ENCODE measurements at regions not wholly inside any gene's neighbourhood (a gene's known extent, or its start where the extent isn't known, plus 50 kb on each side); places are given as distances from the start of the nearest gene placed in this dataset.
"Not testable (repeated sequence)": the region's sequence is repeated elsewhere in the genome, so short reads cannot be mapped to it uniquely, and the experiment has no call there.

- no peak for DNase-seq (ENCODE audit: low read depth, low spot score)
- in situ Hi-C loops (cut with HindIII; ENCODE audit: low pct_unique_long_range_greater_than_20kb, low sequenced_read_pairs) = no loop called here
Measured at GRCh38 chr18:76621226-76621625, 126.2 kb upstream of the ZNF516 start.

DNA sequence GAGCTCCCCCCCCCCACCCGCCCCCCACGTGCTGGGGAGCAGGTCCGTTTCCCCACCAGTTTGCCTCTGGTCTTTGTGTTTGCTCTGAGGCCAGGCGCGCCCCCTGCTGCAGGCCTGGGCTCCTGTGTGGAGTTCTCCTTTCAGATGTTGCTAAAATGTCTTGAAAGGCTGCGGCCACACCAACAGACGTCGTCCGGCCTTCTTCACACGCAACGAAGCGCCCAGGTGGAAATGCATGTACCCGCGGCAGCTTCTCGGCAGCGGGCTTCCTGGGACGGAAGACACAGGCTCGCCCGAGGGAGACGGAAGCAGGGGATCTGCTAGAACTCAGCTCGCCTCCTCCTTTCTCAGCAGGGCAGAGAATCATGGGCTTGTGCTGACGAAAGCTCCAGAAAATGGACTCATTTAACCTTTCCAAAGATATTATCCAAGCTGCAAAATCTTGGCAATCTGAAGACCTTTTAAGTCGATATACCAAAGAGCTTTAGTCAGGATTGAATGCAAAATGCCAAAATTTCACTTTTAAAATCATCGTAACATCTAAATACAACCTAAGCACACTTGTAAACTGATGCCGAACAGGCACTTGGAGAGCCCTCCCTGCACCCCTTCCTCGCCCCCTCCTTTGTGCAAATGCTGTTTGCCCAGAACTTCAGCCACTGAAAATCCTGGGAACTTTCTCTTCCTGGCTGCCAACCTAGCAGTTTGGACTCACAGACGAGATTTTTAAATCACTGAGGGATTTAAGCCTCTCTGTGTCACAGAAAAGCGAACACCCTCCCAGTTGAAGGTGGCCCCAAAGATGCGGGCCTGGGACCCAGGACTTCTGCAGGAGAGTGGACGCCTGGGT lies 125.5 kb upstream of the ZNF516 start:
- no peak for DNase-seq (ENCODE audit: low read depth, low spot score)
- in situ Hi-C loops (cut with HindIII; ENCODE audit: low pct_unique_long_range_greater_than_20kb, low sequenced_read_pairs) = no loop called here

- no peak for DNase-seq (ENCODE audit: low read depth, low spot score)
- in situ Hi-C loops (cut with HindIII; ENCODE audit: low pct_unique_long_range_greater_than_20kb, low sequenced_read_pairs) = no loop called here
Measured at GRCh38 chr18:76619621-76620315, 124.7 kb upstream of the ZNF516 start.

DNA sequence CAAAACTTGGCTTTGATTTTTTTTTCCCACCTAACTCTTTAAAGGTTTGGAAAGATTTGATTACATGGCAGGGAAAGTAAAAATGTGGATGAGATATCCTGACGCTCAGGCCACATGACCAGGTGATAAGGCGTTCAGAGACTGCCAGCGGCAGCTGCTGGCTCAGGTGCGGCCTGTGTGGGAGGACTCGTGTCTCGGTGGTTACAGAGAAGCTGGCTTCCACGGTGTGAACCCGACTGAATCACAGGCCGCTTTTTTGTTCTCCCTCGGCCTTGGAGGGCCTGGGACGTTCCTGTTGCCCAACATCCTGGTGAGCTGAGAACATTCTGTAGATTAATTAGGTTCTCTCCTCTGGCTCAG lies 124.2 kb upstream of the ZNF516 start:
- in situ Hi-C loops (cut with HindIII; ENCODE audit: low pct_unique_long_range_greater_than_20kb, low sequenced_read_pairs) = no loop called here
- no peak for DNase-seq (ENCODE audit: low read depth, low spot score)

DNA sequence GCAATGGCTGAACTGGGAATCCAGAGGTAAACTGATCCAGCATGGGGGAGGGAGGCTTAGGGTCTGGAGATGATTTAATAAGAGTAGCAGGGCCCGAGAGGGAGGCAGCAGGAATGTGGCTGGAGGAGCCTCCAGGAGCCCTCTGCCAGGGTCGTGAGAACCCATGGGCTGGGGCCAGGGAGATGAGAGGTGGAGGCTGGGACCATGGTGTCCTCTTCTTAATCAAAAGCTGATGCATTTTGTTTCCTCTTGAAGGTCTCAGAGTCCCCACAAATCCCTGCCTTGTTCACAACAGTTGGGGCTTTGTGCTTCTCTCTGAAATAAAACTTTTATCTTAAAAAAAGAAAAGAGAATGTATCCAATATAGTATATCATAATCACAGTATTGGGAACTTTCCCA lies 123.7 kb upstream of the ZNF516 start:
- DNase-seq (ENCODE audit: low read depth, low spot score) = no peak
- in situ Hi-C loops (cut with HindIII; ENCODE audit: low pct_unique_long_range_greater_than_20kb, low sequenced_read_pairs) = no loop called here

DNA sequence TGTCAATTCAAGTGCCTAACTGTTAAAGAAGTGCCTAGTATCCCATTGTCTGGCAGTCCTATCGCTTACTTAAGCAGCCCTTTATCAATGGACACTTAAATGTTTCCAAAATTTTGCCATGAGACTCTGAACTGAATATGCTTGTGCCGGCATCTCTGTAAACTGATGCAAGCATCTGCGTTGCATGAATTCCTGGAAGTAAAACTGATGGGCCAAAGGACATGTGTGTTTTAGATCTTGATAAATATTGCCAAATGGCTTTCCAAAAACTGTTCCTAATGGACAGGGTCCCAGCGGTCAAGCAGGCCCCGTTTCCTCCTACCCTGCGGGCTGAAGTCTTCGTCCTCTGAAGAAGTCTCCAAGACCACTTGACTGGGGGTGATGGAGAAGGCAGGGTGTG lies 121.3 kb upstream of the ZNF516 start:
- no peak for DNase-seq (ENCODE audit: low read depth, low spot score)
- in situ Hi-C loops (cut with HindIII; ENCODE audit: low pct_unique_long_range_greater_than_20kb, low sequenced_read_pairs) = no loop called here

- no peak for DNase-seq (ENCODE audit: low read depth, low spot score)
- in situ Hi-C loops (cut with HindIII; ENCODE audit: low pct_unique_long_range_greater_than_20kb, low sequenced_read_pairs) = no loop called here
Measured at GRCh38 chr18:76615065-76615733, 120.2 kb upstream of the ZNF516 start.

GRCh38 chr18:76613755-76614120 lies 118.7 kb upstream of the ZNF516 start:
- in situ Hi-C loops (cut with HindIII; ENCODE audit: low pct_unique_long_range_greater_than_20kb, low sequenced_read_pairs) = no loop called here

GRCh38 chr18:76613053-76613754 lies 118.2 kb upstream of the ZNF516 start:
- in situ Hi-C loops (cut with HindIII; ENCODE audit: low pct_unique_long_range_greater_than_20kb, low sequenced_read_pairs) = no loop called here
- no peak for DNase-seq (ENCODE audit: low read depth, low spot score)

More at GRCh38 chr18:76613755-76614120, 118.7 kb upstream of the ZNF516 start:
- DNase-seq (ENCODE audit: low read depth, low spot score) = no peak

- in situ Hi-C loops (cut with HindIII; ENCODE audit: low pct_unique_long_range_greater_than_20kb, low sequenced_read_pairs) = not testable (repeated sequence)
Measured at GRCh38 chr18:76611750-76612045, 116.7 kb upstream of the ZNF516 start.

DNA sequence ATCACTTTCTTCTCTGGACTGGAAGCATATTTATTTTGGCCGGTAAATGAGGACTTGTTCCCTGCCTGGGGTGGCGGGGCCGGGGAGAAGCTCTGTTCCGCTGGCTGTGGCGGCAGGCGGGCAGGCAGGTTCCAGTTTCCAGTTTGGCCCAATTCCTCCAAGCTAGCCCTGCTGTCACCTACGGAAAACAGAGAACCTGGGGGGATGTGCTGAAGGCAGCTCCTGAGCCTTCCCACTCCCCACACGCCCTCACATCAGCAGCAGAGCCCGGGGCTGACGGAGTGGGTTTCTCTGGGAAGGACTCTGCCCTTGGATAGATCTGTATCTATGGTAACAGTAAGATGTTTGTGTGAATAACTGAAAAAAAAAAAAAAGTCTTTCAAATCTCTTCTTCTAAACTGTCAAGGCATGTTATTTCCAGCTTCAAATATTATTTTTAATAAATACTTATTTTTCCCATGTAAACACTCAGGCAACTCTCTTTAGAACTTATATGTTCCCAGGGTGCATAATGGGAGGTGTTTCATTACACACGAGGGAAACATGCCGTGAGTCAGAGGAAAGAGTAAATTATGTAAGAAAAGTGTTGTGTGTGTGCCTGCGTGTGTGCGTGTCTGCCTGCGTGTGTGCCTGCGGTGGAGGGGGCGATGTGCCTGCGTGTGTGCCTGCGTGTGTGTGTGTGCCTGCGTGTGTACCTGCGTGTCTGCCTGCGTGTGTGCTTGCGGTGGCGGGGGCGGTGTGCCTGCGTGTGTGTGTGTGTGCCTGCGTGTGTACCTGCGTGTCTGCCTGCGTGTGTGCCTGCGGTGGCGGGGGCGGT lies 116.1 kb upstream of the ZNF516 start:
- in situ Hi-C loops (cut with HindIII; ENCODE audit: low pct_unique_long_range_greater_than_20kb, low sequenced_read_pairs) = no loop called here

More at GRCh38 chr18:76611750-76612045, 116.7 kb upstream of the ZNF516 start:
- DNase-seq (ENCODE audit: low read depth, low spot score) = not testable (repeated sequence)

GRCh38 chr18:76610012-76610411 lies 115.0 kb upstream of the ZNF516 start:
- no peak for DNase-seq (ENCODE audit: low read depth, low spot score)
- in situ Hi-C loops (cut with HindIII; ENCODE audit: low pct_unique_long_range_greater_than_20kb, low sequenced_read_pairs) = no loop called here

More for the DNA sequence above, 116.1 kb upstream of the ZNF516 start:
- no peak for DNase-seq (ENCODE audit: low read depth, low spot score)

GRCh38 chr18:76605341-76605929 lies 110.4 kb upstream of the ZNF516 start:
- DNase-seq (ENCODE audit: low read depth, low spot score) = no peak
- in situ Hi-C loops (cut with HindIII; ENCODE audit: low pct_unique_long_range_greater_than_20kb, low sequenced_read_pairs) = no loop called here

GRCh38 chr18:76604935-76605240 lies 109.8 kb upstream of the ZNF516 start:
- no peak for DNase-seq (ENCODE audit: low read depth, low spot score)
- in situ Hi-C loops (cut with HindIII; ENCODE audit: low pct_unique_long_range_greater_than_20kb, low sequenced_read_pairs) = no loop called here

GRCh38 chr18:76604108-76604934 lies 109.3 kb upstream of the ZNF516 start:
- DNase-seq (ENCODE audit: low read depth, low spot score) = no peak
- in situ Hi-C loops (cut with HindIII; ENCODE audit: low pct_unique_long_range_greater_than_20kb, low sequenced_read_pairs) = no loop called here

DNA sequence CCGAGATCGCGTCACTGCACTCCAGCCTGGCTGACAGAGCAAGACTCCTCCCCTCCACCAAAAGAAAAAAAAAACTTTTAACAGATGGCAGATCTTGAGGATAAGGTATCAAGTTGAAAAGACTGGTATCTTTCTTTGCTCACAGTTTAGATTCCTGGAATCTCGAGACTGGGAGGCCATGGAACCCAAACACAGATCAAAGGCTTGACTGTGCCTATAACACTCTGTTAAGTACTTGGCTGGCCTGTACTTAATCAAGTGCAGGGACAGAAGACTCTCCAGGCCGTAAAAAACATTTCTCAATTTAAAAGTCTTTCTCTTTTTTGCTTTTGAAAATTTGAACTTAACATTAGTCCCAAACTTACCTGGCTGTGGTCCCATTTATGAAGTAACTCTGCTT lies 107.1 kb upstream of the ZNF516 start:
- in situ Hi-C loops (cut with HindIII; ENCODE audit: low pct_unique_long_range_greater_than_20kb, low sequenced_read_pairs) = no loop called here
- DNase-seq (ENCODE audit: low read depth, low spot score) = no peak
